ENCODE measurements at regions not wholly inside any gene's neighbourhood (a gene's known extent, or its start where the extent isn't known, plus 50 kb on each side); places are given as distances from the start of the nearest gene placed in this dataset.

- in situ Hi-C loops (cut with MboI; ENCODE audit: low sequenced_read_pairs in 4 of 4) (no loop called here), intact Hi-C loops (cut with DNase I; ENCODE audit: low total_unique reads) (loop anchor here (5.0 kb wide), 1 partner anchor 1477 kb away; no protein-coding TSS in a partner anchor)
- Histone ChIP-seq H3K27me3 (no peaks in the 10 kb centered on the region), H3K4me3 (no peak overlapping the region), H3K36me3 (no peaks in the 10 kb centered on the region), H3K27ac (no peak overlapping the region), H3K4me1 (no peaks in the 10 kb centered on the region), H3K9me3 (no peaks in the 10 kb centered on the region)
- TF ChIP-seq CTCF (IDR thresholded peaks at IDR 0.05 in 4 of 5, conservative IDR thresholded peaks at IDR 0.05 in 1 of 5) (no peak), POLR2A (IDR thresholded peaks at IDR 0.05) (no peak)
- ATAC-seq (no peak), DNase-seq (no peak)
Observed at GRCh38 chr16:72399811-72400210, 227.9 kb upstream of the PMFBP1 start.

- TF ChIP-seq POLR2A (IDR thresholded peaks at IDR 0.05) (no peak), CTCF (IDR thresholded peaks at IDR 0.05 in 4 of 5, conservative IDR thresholded peaks at IDR 0.05 in 1 of 5) (no peak)
- Histone ChIP-seq H3K27me3 (no peaks in the 10 kb centered on the region), H3K4me3 (no peak overlapping the region), H3K27ac (no peak overlapping the region), H3K4me1 (no peaks in the 10 kb centered on the region), H3K9me3 (peaks cover 0 to 3% (median 0%) of the 10 kb centered on the region in 3 donors), H3K36me3 (no peaks in the 10 kb centered on the region)
- intact Hi-C loops (cut with DNase I; ENCODE audit: low total_unique reads) (no loop called here), in situ Hi-C loops (cut with MboI; ENCODE audit: low sequenced_read_pairs in 4 of 4) (no loop called here)
- DNase-seq (no peak), ATAC-seq (no peak)
Observed at GRCh38 chr16:72397876-72398275, 225.9 kb upstream of the PMFBP1 start.

GRCh38 chr16:72394526-72394925 is 222.6 kb upstream of the PMFBP1 start:
- Histone ChIP-seq H3K27ac (no peak overlapping the region), H3K36me3 (no peaks in the 10 kb centered on the region), H3K4me3 (no peak overlapping the region), H3K4me1 (no peaks in the 10 kb centered on the region), H3K9me3 (peaks cover 0 to 3% (median 0%) of the 10 kb centered on the region in 3 donors), H3K27me3 (no peaks in the 10 kb centered on the region)
- DNase-seq, result no peak
- intact Hi-C loops (cut with DNase I; ENCODE audit: low total_unique reads), result no loop called here
- TF ChIP-seq POLR2A (IDR thresholded peaks at IDR 0.05), result no peak
- no peak for TF ChIP-seq CTCF (IDR thresholded peaks at IDR 0.05 in 4 of 5, conservative IDR thresholded peaks at IDR 0.05 in 1 of 5)
- in situ Hi-C loops (cut with MboI; ENCODE audit: low sequenced_read_pairs in 4 of 4), result no loop called here
- ATAC-seq, result no peak

- ATAC-seq, result no peak
- no peak for DNase-seq
- TF ChIP-seq CTCF (IDR thresholded peaks at IDR 0.05 in 4 of 5, conservative IDR thresholded peaks at IDR 0.05 in 1 of 5), result no peak
- TF ChIP-seq POLR2A (IDR thresholded peaks at IDR 0.05), result no peak
- no peak overlapping the region for H3K27ac ChIP-seq
- no peaks in the 10 kb centered on the region for H3K27me3 ChIP-seq
- no peaks in the 10 kb centered on the region for H3K36me3 ChIP-seq
- intact Hi-C loops (cut with DNase I; ENCODE audit: low total_unique reads) (no loop called here), in situ Hi-C loops (cut with MboI; ENCODE audit: low sequenced_read_pairs in 4 of 4) (no loop called here)
- no peak overlapping the region for H3K4me3 ChIP-seq
- no peaks in the 10 kb centered on the region for H3K4me1 ChIP-seq
- peaks cover 0 to 3% (median 3%) of the 10 kb centered on the region in 3 donors for H3K9me3 ChIP-seq
Observed at GRCh38 chr16:72389791-72390190, 217.8 kb upstream of the PMFBP1 start.

- ATAC-seq, result no peak
- H3K4me3 ChIP-seq, result no peak overlapping the region
- H3K27me3 ChIP-seq, result no peaks in the 10 kb centered on the region
- H3K36me3 ChIP-seq, result no peaks in the 10 kb centered on the region
- TF ChIP-seq CTCF (IDR thresholded peaks at IDR 0.05 in 4 of 5, conservative IDR thresholded peaks at IDR 0.05 in 1 of 5) (no peak), POLR2A (IDR thresholded peaks at IDR 0.05) (no peak)
- in situ Hi-C loops (cut with MboI; ENCODE audit: low sequenced_read_pairs in 4 of 4), result no loop called here
- DNase-seq, result no peak
- H3K9me3 ChIP-seq, result peaks cover 0 to 3% (median 0%) of the 10 kb centered on the region in 3 donors
- no peaks in the 10 kb centered on the region for H3K4me1 ChIP-seq
- H3K27ac ChIP-seq, result no peak overlapping the region
- intact Hi-C loops (cut with DNase I; ENCODE audit: low total_unique reads), result no loop called here
Observed at GRCh38 chr16:72388007-72388406, 216.1 kb upstream of the PMFBP1 start.
